H1 (cell line): ENCODE measurements at regions not wholly inside any gene's neighbourhood (a gene's known extent, or its start where the extent isn't known, plus 50 kb on each side); places are given as distances from the start of the nearest gene placed in this dataset.

ENCODE experiments used
- CTCF ChIA-PET: fragments of 300-600 bp; sonication (Branson Sonifier 250); formaldehyde crosslinking; loops from one replicate; lab custom pipeline; 2021; ENCODE audit not compliant: partially characterized antibody; lab: Charles Lee
- POLR2A ChIA-PET: fragments of 300-600 bp; sonication (Branson Sonifier 250); formaldehyde crosslinking; loops from one replicate; lab custom pipeline; 2021; ENCODE audit warnings: inconsistent platforms; ENCODE audit not compliant: partially characterized antibody; lab: Charles Lee
- DNase-seq, 2 experiments: peaks; one replicate each; pipeline versions ENCODE4 v3.0.0 to v3.0.0-alpha.2; 2010 to 2022; ENCODE audit warnings: low spot score in 2 of 2, low read depth in 1 of 2, mixed read lengths in 1 of 2
- FAIRE-seq: peaks from 2 replicates; lab custom pipeline; 2011; peaks lifted over from hg19 to GRCh38; lab: Jason Lieb, UNC
- H2AFZ ChIP-seq: 2 replicates; pipeline ENCODE4 v1.8.1; 2012; ENCODE audit warnings: low read length, inconsistent platforms
- H2AK5ac ChIP-seq: 2 replicates; pipeline ENCODE4 v1.6.1; 2013; ENCODE audit warnings: low read depth, low read length
- H2BK120ac ChIP-seq: replicated peaks from 2 replicates; pipeline ENCODE3; 2013; ENCODE audit warnings: low read depth, low read length, inconsistent platforms
- H2BK12ac ChIP-seq: 2 replicates; pipeline ENCODE4 v1.6.1; 2013; ENCODE audit warnings: low read depth, low read length
- H2BK15ac ChIP-seq: 2 replicates; pipeline ENCODE4 v1.6.1; 2013; ENCODE audit warnings: low read length
- H2BK20ac ChIP-seq: 2 replicates; pipeline ENCODE4 v1.6.1; 2013; ENCODE audit warnings: low read length
- H2BK5ac ChIP-seq: 2 replicates; pipeline ENCODE4 v1.6.1; 2013; ENCODE audit warnings: low read depth, low read length
- H3K14ac ChIP-seq: 2 replicates; pipeline ENCODE4 v1.6.1; 2013; ENCODE audit warnings: inconsistent platforms; ENCODE audit not compliant: insufficient read length
- H3K18ac ChIP-seq: 2 replicates; pipeline ENCODE4 v1.6.1; 2013; ENCODE audit warnings: low read length; ENCODE audit errors: extremely low read depth
- H3K23ac ChIP-seq: 2 replicates; pipeline ENCODE4 v1.6.1; 2013; ENCODE audit warnings: inconsistent platforms; ENCODE audit not compliant: insufficient read length
- H3K23me2 ChIP-seq: 2 replicates; pipeline ENCODE4 v1.6.1; 2013; ENCODE audit warnings: low read depth, low read length
- H3K27ac ChIP-seq: 2 replicates; pipeline ENCODE4 v1.6.1; 2011; ENCODE audit warnings: low read depth, low read length, inconsistent platforms
- H3K27me3 ChIP-seq, 4 experiments: replicated peaks in 1 of 4; 1 replicate in 1 of 4; 2 replicates in 3 of 4; pipeline versions ENCODE4 v1.6.1 to v1.8.1; 2011 to 2013; ENCODE audit warnings: low read length in 3 of 4, mild to moderate bottlenecking in 3 of 4, inconsistent platforms in 2 of 4, mixed read lengths in 2 of 4, moderate library complexity in 1 of 4; ENCODE audit not compliant: control insufficient read depth in 3 of 4, insufficient read depth in 3 of 4; ENCODE audit errors: extremely low read depth in 1 of 4
- H3K36me3 ChIP-seq, 4 experiments: 2 replicates each; pipeline versions ENCODE4 v1.6.1 to v1.8.1; 2011 to 2013; ENCODE audit warnings: mild to moderate bottlenecking in 4 of 4, low read length in 3 of 4, moderate library complexity in 2 of 4, control low read depth in 1 of 4, inconsistent platforms in 1 of 4; ENCODE audit not compliant: insufficient read depth in 4 of 4, control insufficient read depth in 2 of 4
- H3K4ac ChIP-seq: replicated peaks from 2 replicates; pipeline ENCODE3; 2013; ENCODE audit warnings: low read length, low read depth, mixed read lengths, inconsistent platforms; ENCODE audit not compliant: insufficient read length
- H3K4me1 ChIP-seq, 4 experiments: replicated peaks in 1 of 4; 1 replicate in 1 of 4; 2 replicates in 3 of 4; pipeline versions ENCODE4 v1.6.1 to v1.8.1; 2011 to 2013; ENCODE audit warnings: low read length in 3 of 4, inconsistent platforms in 2 of 4, mixed read lengths in 1 of 4; ENCODE audit not compliant: insufficient read depth in 4 of 4, control insufficient read depth in 3 of 4
- H3K4me2 ChIP-seq, 2 experiments: 2 replicates each; pipeline versions ENCODE4 v1.6.1 to v1.8.1; 2011 to 2013; ENCODE audit warnings: low read depth in 2 of 2, low read length in 2 of 2, control low read depth in 1 of 2, inconsistent platforms in 1 of 2, mild to moderate bottlenecking in 1 of 2; ENCODE audit not compliant: insufficient read depth in 1 of 2
- H3K4me3 ChIP-seq, 4 experiments: fragments of 200-600, 300-600 bp in 1 of 4; sonication (generic), shearing (Covaris generic), sonication (Bioruptor Twin) in 1 of 4; 2 replicates each; pipeline versions ENCODE4 v1.5.1 to v1.8.1; 2011 to 2016; ENCODE audit warnings: low read length in 4 of 4, low read depth in 3 of 4, control low read depth in 2 of 4, inconsistent platforms in 2 of 4, mild to moderate bottlenecking in 2 of 4, mixed read lengths in 1 of 4, moderate library complexity in 1 of 4; ENCODE audit not compliant: insufficient read depth in 2 of 4; ENCODE audit errors: extremely low read depth in 1 of 4
- H3K56ac ChIP-seq: replicated peaks from 2 replicates; pipeline ENCODE3; 2013; ENCODE audit warnings: low read depth, mild to moderate bottlenecking, mixed read lengths, low read length, inconsistent platforms; ENCODE audit not compliant: insufficient read length
- H3K79me1 ChIP-seq: 2 replicates; pipeline ENCODE4 v1.6.1; 2013; ENCODE audit warnings: low read depth, low read length, control low read depth
- H3K79me2 ChIP-seq, 2 experiments: 2 replicates each; pipeline versions ENCODE4 v1.6.1 to v1.8.1; 2012 to 2013; ENCODE audit warnings: low read length in 2 of 2, mild to moderate bottlenecking in 2 of 2, inconsistent platforms in 1 of 2; ENCODE audit not compliant: insufficient read depth in 2 of 2, control insufficient read depth in 1 of 2
- H3K9ac ChIP-seq, 4 experiments: replicated peaks in 1 of 4; 1 replicate in 1 of 4; 2 replicates in 3 of 4; pipeline versions ENCODE4 v1.6.1 to v1.8.1; 2011 to 2013; ENCODE audit warnings: low read depth in 3 of 4, low read length in 3 of 4, control low read depth in 2 of 4, mild to moderate bottlenecking in 2 of 4, moderate library complexity in 2 of 4, inconsistent platforms in 1 of 4; ENCODE audit errors: extremely low read depth in 1 of 4
- H3K9me3 ChIP-seq, 2 experiments: 2 replicates each; pipeline versions ENCODE4 v1.6.1 to v1.8.1; 2012 to 2013; ENCODE audit warnings: mild to moderate bottlenecking in 2 of 2, moderate library complexity in 2 of 2, control low read depth in 1 of 2, inconsistent platforms in 1 of 2, low read depth in 1 of 2, low read length in 1 of 2, mixed read lengths in 1 of 2; ENCODE audit not compliant: insufficient read depth in 2 of 2
- H4K20me1 ChIP-seq, 2 experiments: replicated peaks in 1 of 2; 2 replicates each; pipeline versions ENCODE3 to v1.8.1; 2011 to 2013; ENCODE audit warnings: inconsistent platforms in 2 of 2, low read length in 2 of 2, mild to moderate bottlenecking in 1 of 2; ENCODE audit not compliant: insufficient read depth in 2 of 2, control insufficient read depth in 1 of 2
- H4K5ac ChIP-seq: 2 replicates; pipeline ENCODE4 v1.6.1; 2013; ENCODE audit warnings: low read length, low read depth, mixed read lengths, inconsistent platforms; ENCODE audit not compliant: insufficient read length
- H4K8ac ChIP-seq: 2 replicates; pipeline ENCODE4 v1.8.0; 2013; ENCODE audit warnings: mild to moderate bottlenecking, moderate library complexity, low read length, inconsistent platforms; ENCODE audit not compliant: insufficient read depth; ENCODE audit errors: extremely low read depth
- H4K91ac ChIP-seq: replicated peaks from 2 replicates; pipeline ENCODE3; 2013; ENCODE audit warnings: low read length, mixed read lengths, inconsistent platforms; ENCODE audit not compliant: insufficient read length
- ASH2L ChIP-seq: fragments of 200-600, 300-600 bp; sonication (generic); IDR thresholded peaks from one replicate; pipeline ENCODE4 v1.7.1; 2017; ENCODE audit warnings: low read length
- GABPA ChIP-seq: IDR thresholded peaks from 2 replicates; pipeline ENCODE4 v1.6.1; 2011; ENCODE audit warnings: mild to moderate bottlenecking, low read length, moderate library complexity, borderline replicate concordance; ENCODE audit not compliant: insufficient read depth
- HDAC2 ChIP-seq, 2 experiments: fragments of 300-600 bp in 1 of 2; sonication (generic) in 1 of 2; IDR thresholded peaks; 2 replicates each; pipeline ENCODE4 v1.6.1; 2011 to 2012; ENCODE audit warnings: low read depth in 2 of 2, low read length in 2 of 2, mild to moderate bottlenecking in 2 of 2, moderate library complexity in 2 of 2, borderline replicate concordance in 1 of 2, inconsistent platforms in 1 of 2
- KDM1A ChIP-seq: fragments of 200-600, 300-600 bp; sonication (generic); IDR thresholded peaks from 2 replicates; pipeline ENCODE4 v1.7.1; 2016; ENCODE audit warnings: mild to moderate bottlenecking, low read length, borderline replicate concordance
- NANOG ChIP-seq: IDR thresholded peaks from 2 replicates; pipeline ENCODE4 v1.6.1; 2011; ENCODE audit warnings: low read length, low read depth, mild to moderate bottlenecking, inconsistent platforms; ENCODE audit not compliant: insufficient read depth, poor library complexity, severe bottlenecking
- RNF2 ChIP-seq: fragments of 200-900, 300-1000 bp; sonication (generic); IDR thresholded peaks from 2 replicates; pipeline ENCODE4 v1.7.1; 2016; ENCODE audit warnings: borderline replicate concordance, low read depth, mild to moderate bottlenecking, antibody characterized with exemption, low read length; ENCODE audit not compliant: poor library complexity, severe bottlenecking; ENCODE audit errors: missing control alignments
- SIX5 ChIP-seq: IDR thresholded peaks from 2 replicates; pipeline ENCODE4 v1.6.1; 2011; ENCODE audit warnings: mild to moderate bottlenecking, low read depth, low read length
- WGBS, 2 experiments: shearing (Covaris generic) in 1 of 2; methylation state at CpG; one replicate each; pipeline versions ENCODE4 v1.1.6 to v1.1.7; 2013 to 2015; ENCODE audit warnings: low lambda C conversion rate in 2 of 2, mixed read lengths in 2 of 2, inconsistent platforms in 1 of 2, low coverage in 1 of 2, missing lambda C conversion rate in 1 of 2; ENCODE audit not compliant: insufficient replicate concordance in 2 of 2, insufficient coverage in 1 of 2, insufficient read length in 1 of 2; ENCODE audit errors: extremely low coverage in 1 of 2, missing lambda C conversion rate in 1 of 2; 5-methylcytosine and 5-hydroxymethylcytosine counted together

- H3K4me1 ChIP-seq = no peaks in the 10 kb centered on the region
- no peaks in the 10 kb centered on the region for H3K27me3 ChIP-seq
- H2BK120ac ChIP-seq = no peak overlapping the region
- H3K14ac ChIP-seq = no peak overlapping the region
- no peak overlapping the region for H4K8ac ChIP-seq
- no peak overlapping the region for H2BK20ac ChIP-seq
- no peaks in the 10 kb centered on the region for H3K36me3 ChIP-seq
- no peaks in the 10 kb centered on the region for H3K79me1 ChIP-seq
- no peak overlapping the region for H3K4me2 ChIP-seq
- H4K20me1 ChIP-seq = peaks cover 0 to 2% of the 10 kb centered on the region in 2 experiments
- no peak for TF ChIP-seq HDAC2 (IDR thresholded peaks at IDR 0.05; ENCODE audit: borderline replicate concordance in 1 of 2, low read depth in 2 of 2, low read length in 2 of 2)
- TF ChIP-seq SIX5 = no peak
- TF ChIP-seq KDM1A = no peak
- no peak for TF ChIP-seq GABPA
- no peak for TF ChIP-seq NANOG
- TF ChIP-seq RNF2 = no peak
- TF ChIP-seq ASH2L = no peak
- no peak overlapping the region for H3K27ac ChIP-seq
- H3K23me2 ChIP-seq = no peaks in the 10 kb centered on the region
- no peak overlapping the region for H3K9ac ChIP-seq
- DNase-seq (no peak), FAIRE-seq (no peak)
- no peak overlapping the region for H2BK12ac ChIP-seq
- H2AFZ ChIP-seq = no peak overlapping the region
- no peaks in the 10 kb centered on the region for H3K79me2 ChIP-seq
- no peak overlapping the region for H3K56ac ChIP-seq
- 77% methylated on average over 6 of the region's 6 CpGs; no CpG with 5 or more reads in 1 of the 2 experiments for WGBS, 2 experiments
- no peak overlapping the region for H4K91ac ChIP-seq
- CTCF ChIA-PET = interaction anchor here (0.8 to 1.8 kb wide), 5 partner anchors 14 to 156 kb away, joined by 3 to 5 read pairs (median 3); no protein-coding TSS in a partner anchor
- no peak overlapping the region for H3K18ac ChIP-seq
- no peak overlapping the region for H3K23ac ChIP-seq
- no peak overlapping the region for H3K4ac ChIP-seq
- H2BK15ac ChIP-seq = no peak overlapping the region
- H3K9me3 ChIP-seq = no peaks in the 10 kb centered on the region
- no peak overlapping the region for H3K4me3 ChIP-seq
- no peak overlapping the region for H2AK5ac ChIP-seq
- H4K5ac ChIP-seq = no peak overlapping the region
- no peak overlapping the region for H2BK5ac ChIP-seq
- POLR2A ChIA-PET = no interaction called here
Measured at GRCh38 chr15:81849289-81849688, 196.5 kb downstream of the MEX3B start.
